NCI-H2227 (cell line): ENCODE measurements at regions not wholly inside any gene's neighbourhood (a gene's known extent, or its start where the extent isn't known, plus 50 kb on each side); places are given as distances from the start of the nearest gene placed in this dataset.

ENCODE experiments used
- DNase-seq: peaks from one replicate; lab custom pipeline; 2025; ENCODE audit not compliant: unreplicated experiment; lab: John Stamatoyannopoulos, UW

DNA sequence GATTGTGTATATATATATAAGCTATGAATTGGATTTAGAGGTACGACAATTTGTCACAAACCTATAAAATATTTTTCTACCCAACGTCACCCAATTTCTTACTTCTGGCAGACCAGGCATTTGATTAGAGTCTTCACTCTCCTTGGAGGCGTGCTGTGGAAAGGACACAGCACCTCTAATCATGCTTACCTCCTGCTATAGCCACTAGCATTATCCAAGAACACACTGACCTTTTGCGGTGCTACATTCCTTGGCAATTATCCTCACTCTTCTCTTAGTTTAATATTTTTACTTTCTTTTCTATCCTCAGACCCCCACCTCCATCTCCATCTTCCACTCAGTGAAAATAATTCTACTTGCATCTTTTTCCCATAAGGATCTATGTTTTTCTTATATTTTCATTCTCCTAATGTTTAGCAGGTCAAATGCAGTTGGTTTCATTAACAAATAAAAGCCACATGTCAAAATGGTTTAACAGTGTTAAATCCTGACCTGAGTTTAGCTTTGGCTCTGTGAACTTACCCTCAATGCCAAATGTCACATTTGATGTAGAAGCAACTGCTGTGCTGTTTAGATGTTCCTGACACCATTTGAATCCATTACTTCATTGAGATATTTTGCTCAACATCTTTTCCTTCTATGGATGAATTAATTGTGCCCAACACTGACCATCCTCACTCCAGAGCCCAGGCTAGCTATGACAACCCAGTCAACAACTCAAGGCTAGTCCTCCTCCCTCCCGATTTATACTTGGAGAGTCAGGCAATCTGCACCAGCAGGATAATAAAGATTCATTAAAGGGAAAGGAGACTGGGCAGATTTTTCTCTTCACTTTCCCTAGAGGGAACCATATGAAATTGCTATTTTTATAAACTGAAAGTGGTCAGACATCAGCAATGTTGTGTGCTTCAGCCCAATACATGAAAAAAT is 240.5 kb downstream of the MREG start:
- no peak for DNase-seq

DNA sequence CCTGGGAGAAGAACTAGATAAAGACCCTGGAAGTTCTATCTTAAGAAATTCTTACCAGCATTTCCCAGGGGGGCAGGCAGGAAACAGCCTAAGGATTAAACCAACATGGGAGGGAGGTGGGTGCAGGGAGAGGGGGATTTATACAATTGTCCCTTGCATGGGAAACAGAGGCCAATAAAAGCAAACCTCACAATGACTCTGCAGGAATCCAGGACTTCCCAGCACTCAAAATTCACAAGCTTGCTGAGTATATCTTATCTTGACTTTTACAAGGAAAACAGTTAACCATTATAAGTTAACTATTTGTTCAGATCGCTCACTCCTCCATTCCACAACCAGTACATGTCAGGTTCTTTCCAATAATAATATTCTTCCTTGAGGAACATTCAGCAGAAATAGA is 241.3 kb downstream of the MREG start:
- DNase-seq = no peak

DNA sequence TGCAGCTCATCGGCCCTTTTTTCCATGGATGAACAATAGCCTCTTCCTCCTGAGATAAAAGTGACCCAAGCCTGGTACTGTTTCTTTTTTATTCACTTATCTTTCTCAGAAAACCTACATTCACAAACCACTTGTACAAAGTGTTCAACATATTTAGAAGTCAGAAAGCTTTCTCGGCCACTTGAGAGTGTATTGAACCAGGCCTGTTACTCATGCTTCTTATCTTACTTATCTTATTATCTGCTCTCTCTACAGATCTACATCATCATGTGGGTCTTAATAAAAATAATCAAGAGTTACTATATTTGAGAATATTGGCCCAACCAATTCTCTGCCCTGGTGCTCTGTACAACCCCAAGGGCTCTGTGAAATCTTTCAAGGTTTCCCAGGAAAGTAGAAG is 242.1 kb downstream of the MREG start:
- no peak for DNase-seq

- DNase-seq = no peak
These were observed 242.7 kb downstream of the MREG start for GRCh38 chr2:215770668-215771067.

GRCh38 chr2:215769246-215769645 is 244.1 kb downstream of the MREG start:
- no peak for DNase-seq

- DNase-seq = no peak
These were observed 245.7 kb downstream of the MREG start for GRCh38 chr2:215767625-215768024.

DNA sequence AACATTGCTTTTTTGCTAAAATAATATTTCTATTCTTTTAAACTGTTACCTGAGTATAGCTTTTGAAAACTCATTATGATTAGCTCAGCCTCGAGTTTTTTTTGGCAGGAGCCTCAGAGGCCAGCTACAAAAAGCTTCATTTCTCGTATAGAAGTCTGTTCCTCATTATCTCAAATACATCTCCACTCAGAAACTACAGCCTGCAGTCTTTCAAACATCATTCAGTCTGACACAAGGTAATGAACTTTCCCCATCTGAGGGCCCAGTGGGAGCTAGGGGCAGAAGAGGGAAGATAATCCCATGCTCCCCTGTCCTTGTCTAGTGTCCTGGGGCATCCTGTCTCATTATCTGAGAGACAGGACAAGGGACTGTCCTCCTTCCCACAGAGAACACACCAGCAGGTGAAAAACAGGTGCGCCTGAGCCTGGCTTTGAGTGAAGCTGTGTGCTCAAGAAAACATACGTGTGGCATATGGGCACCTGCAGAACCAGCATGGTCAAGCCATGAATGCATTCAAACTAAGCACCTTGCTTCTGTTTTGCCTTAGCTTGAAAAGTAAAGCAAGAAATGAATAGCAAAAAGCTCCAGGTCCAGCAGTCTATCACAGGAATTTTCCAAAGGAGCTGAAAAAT is 247.5 kb downstream of the MREG start:
- DNase-seq = no peak

- DNase-seq = no peak
These were observed 248.8 kb downstream of the MREG start for GRCh38 chr2:215764441-215765048.

DNA sequence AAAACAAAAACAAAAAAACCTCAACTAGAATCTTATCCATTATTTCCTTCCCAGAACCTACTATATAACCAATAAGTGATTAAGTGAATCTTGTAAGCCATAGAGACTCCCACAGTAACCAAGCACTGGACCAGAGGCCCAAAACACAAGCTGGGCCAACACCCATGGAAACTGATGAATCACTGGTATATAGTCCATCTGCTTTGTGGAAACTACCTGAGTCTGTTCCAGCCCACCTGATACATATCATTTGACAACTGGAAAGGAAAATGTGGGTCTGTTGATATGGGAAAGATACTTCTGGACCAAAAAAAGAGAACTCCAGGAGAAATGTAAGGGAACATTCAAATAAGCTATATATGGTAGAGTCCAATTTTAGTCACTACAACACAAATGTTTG is 252.8 kb downstream of the MREG start:
- DNase-seq = no peak

DNA sequence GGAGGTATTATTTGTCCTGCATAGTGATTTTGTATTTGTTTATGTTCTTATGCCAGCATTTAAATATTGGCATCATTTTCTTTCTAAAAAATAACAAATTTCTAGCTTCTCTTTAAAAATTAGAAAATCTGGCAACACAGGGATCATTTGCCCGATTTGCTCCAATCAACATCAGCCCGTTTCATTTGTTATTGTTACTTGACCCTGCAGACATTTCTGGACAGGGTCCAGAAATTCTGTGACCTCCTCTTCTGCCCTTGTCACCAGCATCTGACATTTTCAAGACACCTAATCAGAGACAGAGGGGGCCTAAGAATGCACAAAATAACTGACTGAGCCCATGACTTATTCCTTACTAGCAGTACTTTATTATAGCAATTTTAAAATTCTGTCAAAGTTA is 253.3 kb downstream of the MREG start:
- no peak for DNase-seq

DNA sequence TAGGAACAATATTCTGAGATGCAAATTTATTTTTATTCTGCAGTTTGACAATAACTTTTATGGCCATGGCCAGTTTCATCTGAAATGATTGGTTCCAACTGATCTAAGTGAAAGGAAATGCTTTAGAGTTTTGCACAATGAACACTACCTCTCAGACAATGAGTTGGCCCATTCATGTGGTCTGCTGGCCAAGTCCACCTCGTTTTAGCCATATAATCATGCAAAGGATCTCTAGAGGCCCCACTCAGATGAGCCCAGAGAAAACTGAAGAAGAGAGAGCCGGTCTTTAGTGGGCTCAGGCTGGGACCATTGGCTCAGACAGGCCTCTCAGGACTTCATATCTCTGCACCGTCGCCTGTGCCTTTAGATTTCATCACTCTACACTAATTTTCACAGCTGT is 254.7 kb downstream of the MREG start:
- DNase-seq = no peak

- no peak for DNase-seq
These were observed 257.0 kb downstream of the MREG start for GRCh38 chr2:215756346-215756730.

- DNase-seq = no peak
These were observed 257.6 kb downstream of the MREG start for GRCh38 chr2:215755641-215756345.

DNA sequence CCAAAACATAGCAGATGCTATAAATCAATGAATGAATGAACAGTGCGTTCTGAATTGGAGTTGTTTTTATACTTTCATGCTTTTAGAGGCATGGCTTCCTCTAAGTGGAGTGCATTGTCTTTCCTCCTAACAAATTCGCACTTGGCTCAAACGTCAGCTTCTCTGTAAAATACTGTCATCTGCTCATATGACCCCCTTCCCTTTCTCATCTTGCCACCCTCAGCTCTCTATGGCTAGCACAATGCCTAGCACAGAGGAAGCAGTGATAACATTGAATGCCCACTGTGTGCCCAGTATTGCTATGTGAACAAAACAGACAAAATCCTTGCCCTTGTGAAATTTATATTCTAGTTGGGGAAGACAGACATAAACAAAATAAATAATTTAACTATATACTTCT is 258.8 kb downstream of the MREG start:
- DNase-seq = no peak

DNA sequence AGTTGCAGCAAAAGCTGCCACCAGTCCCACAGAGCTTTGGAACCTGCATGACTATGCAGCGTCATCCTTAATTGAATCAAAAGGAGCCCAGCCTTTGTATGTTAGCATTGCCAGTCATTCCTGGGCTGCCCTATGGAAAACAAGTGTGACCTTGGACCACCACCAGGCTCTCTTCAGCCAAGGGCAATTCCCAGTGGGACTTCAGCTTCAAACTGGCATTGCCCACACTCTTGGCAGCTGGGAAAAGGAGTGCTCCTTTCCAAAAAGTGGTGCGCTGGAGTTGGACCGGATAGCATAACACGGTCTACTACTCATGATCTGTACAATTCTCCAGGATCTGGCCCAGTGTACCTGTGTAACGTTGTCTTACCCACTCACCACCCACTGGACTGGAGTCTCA is 259.5 kb downstream of the MREG start:
- no peak for DNase-seq

GRCh38 chr2:215752991-215753390 is 260.4 kb downstream of the MREG start:
- no peak for DNase-seq

GRCh38 chr2:215752436-215752835 is 260.9 kb downstream of the MREG start:
- DNase-seq = no peak

DNA sequence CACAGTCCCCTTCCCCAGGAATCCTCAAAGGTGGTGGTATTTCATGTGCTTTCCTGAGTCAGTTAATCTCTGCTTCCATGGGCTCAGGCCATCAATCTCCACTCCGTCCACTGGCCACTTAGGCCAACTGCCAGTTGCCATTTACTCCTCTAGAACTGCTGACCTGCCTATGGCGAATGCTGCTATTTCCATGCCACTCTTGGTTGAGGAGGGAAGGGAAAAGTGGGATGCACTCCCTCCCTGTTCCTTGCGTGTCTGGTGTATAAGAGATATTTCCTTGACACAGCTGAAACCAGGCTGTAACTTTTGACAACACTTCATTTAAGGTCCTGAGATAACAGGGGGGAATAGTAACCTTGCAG is 261.5 kb downstream of the MREG start:
- no peak for DNase-seq

- no peak for DNase-seq
These were observed 262.0 kb downstream of the MREG start for GRCh38 chr2:215751200-215751910.

- DNase-seq = no peak
These were observed 262.6 kb downstream of the MREG start for GRCh38 chr2:215750763-215751162.
